Loucy (cell line): ENCODE measurements at regions not wholly inside any gene's neighbourhood (a gene's known extent, or its start where the extent isn't known, plus 50 kb on each side); places are given as distances from the start of the nearest gene placed in this dataset.
A peak's percentile ranks its signal among the peaks of the same experiment; 100 is the strongest.

Experiments used
- H2AFZ ChIP-seq: fragments of 200-600 bp; sonication (generic); 2 replicates; pipeline ENCODE4 v1.6.0; 2016; ENCODE audit warnings: antibody characterized with exemption, mild to moderate bottlenecking, low read length, moderate library complexity
- H3F3A ChIP-seq: fragments of 200-600 bp; 2 replicates; pipeline ENCODE4 v1.6.0; 2016; ENCODE audit warnings: antibody characterized with exemption, low read depth, mild to moderate bottlenecking
- H3K27me3 ChIP-seq: fragments of 200-600 bp; sonication (generic); 2 replicates; pipeline ENCODE4 v1.6.1; 2014; ENCODE audit warnings: low read length, mild to moderate bottlenecking; ENCODE audit not compliant: insufficient read depth, poor library complexity, severe bottlenecking
- H3K36me3 ChIP-seq: fragments of 200-600 bp; sonication (generic); 2 replicates; pipeline ENCODE4 v1.6.1; 2016; ENCODE audit warnings: low read length; ENCODE audit not compliant: insufficient read depth
- H3K4me1 ChIP-seq: fragments of 200-600 bp; sonication (generic); 2 replicates; pipeline ENCODE4 v1.5.1; 2014; ENCODE audit warnings: low read length, mild to moderate bottlenecking; ENCODE audit not compliant: insufficient read depth, poor library complexity, severe bottlenecking
- H3K4me2 ChIP-seq: fragments of 200-600 bp; sonication (generic); 2 replicates; pipeline ENCODE4 v1.6.0; 2014; ENCODE audit warnings: antibody characterized with exemption, low read length, low read depth, mild to moderate bottlenecking; ENCODE audit not compliant: poor library complexity, severe bottlenecking
- H3K4me3 ChIP-seq: fragments of 200-600 bp; sonication (generic); 2 replicates; pipeline ENCODE4 v1.5.1; 2014; ENCODE audit warnings: low read length, mild to moderate bottlenecking, mixed read lengths; ENCODE audit not compliant: poor library complexity, severe bottlenecking
- H3K79me2 ChIP-seq: fragments of 200-600 bp; sonication (generic); 2 replicates; pipeline ENCODE4 v1.6.1; 2014; ENCODE audit warnings: low read length; ENCODE audit not compliant: insufficient read depth
- H3K9ac ChIP-seq: fragments of 200-600 bp; sonication (generic); 2 replicates; pipeline ENCODE4 v1.6.0; 2014; ENCODE audit warnings: mild to moderate bottlenecking, low read depth, low read length, moderate library complexity; ENCODE audit not compliant: poor library complexity, severe bottlenecking
- H3K9me2 ChIP-seq: fragments of 200-600 bp; sonication (generic); replicated peaks from 2 replicates; pipeline ENCODE4 v1.6.1; 2016; ENCODE audit warnings: low read depth, low read length, mixed read lengths
- H3K9me3 ChIP-seq: fragments of 200-600 bp; sonication (generic); 2 replicates; pipeline ENCODE4 v1.6.1; 2014; ENCODE audit warnings: mild to moderate bottlenecking, antibody characterized with exemption, low read length, low read depth; ENCODE audit not compliant: insufficient read depth
- H4K20me1 ChIP-seq: fragments of 200-600 bp; sonication (generic); 2 replicates; pipeline ENCODE4 v1.6.0; 2014; ENCODE audit warnings: antibody characterized with exemption, low read length, mild to moderate bottlenecking; ENCODE audit not compliant: insufficient read depth, poor library complexity, severe bottlenecking
- EZH2phosphoT487 ChIP-seq: fragments of 200-600 bp; IDR thresholded peaks from 2 replicates; pipeline ENCODE4 v1.6.1; 2018; ENCODE audit warnings: antibody characterized with exemption, mild to moderate bottlenecking, moderate library complexity, borderline replicate concordance
- TF ChIP-seq, protein P1 (sequence below): fragments of 200-600 bp; sonication (generic); conservative IDR thresholded peaks from 2 replicates; pipeline ENCODE4 v1.5.1; 2014; ENCODE audit warnings: mild to moderate bottlenecking, antibody characterized with exemption, low read length

- no peak for TF ChIP-seq EZH2phosphoT487
- TF ChIP-seq, protein P1, sequence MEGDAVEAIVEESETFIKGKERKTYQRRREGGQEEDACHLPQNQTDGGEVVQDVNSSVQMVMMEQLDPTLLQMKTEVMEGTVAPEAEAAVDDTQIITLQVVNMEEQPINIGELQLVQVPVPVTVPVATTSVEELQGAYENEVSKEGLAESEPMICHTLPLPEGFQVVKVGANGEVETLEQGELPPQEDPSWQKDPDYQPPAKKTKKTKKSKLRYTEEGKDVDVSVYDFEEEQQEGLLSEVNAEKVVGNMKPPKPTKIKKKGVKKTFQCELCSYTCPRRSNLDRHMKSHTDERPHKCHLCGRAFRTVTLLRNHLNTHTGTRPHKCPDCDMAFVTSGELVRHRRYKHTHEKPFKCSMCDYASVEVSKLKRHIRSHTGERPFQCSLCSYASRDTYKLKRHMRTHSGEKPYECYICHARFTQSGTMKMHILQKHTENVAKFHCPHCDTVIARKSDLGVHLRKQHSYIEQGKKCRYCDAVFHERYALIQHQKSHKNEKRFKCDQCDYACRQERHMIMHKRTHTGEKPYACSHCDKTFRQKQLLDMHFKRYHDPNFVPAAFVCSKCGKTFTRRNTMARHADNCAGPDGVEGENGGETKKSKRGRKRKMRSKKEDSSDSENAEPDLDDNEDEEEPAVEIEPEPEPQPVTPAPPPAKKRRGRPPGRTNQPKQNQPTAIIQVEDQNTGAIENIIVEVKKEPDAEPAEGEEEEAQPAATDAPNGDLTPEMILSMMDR = no peak
- H3K36me3 ChIP-seq = no peaks in the 10 kb centered on the region
These were observed 146.4 kb upstream of the TMEM106B start for GRCh38 chr7:12064586-12065127.

GRCh38 chr7:12066004-12066403 is 145.1 kb upstream of the TMEM106B start:
- H3K4me2 ChIP-seq = no peak overlapping the region
- no peaks in the 10 kb centered on the region for H3K9me2 ChIP-seq
- H2AFZ ChIP-seq = 0 out of 2 replicates have a peak overlapping the region, but pooled peaks have one; percentile 43
- TF ChIP-seq EZH2phosphoT487 = no peak
- TF ChIP-seq, protein P1 = no peak
- H3F3A ChIP-seq = no peaks in the 10 kb centered on the region
- no peak overlapping the region for H3K4me3 ChIP-seq
- no peak overlapping the region for H3K9ac ChIP-seq
- no peaks in the 10 kb centered on the region for H3K4me1 ChIP-seq
- no peaks in the 10 kb centered on the region for H4K20me1 ChIP-seq
- no peaks in the 10 kb centered on the region for H3K36me3 ChIP-seq
- H3K27me3 ChIP-seq = no peaks in the 10 kb centered on the region
- H3K9me3 ChIP-seq = no peaks in the 10 kb centered on the region
- H3K79me2 ChIP-seq = no peaks in the 10 kb centered on the region

More at GRCh38 chr7:12064586-12065127, 146.4 kb upstream of the TMEM106B start:
- no peak overlapping the region for H3K9ac ChIP-seq
- H3K4me3 ChIP-seq = no peak overlapping the region
- H3F3A ChIP-seq = no peaks in the 10 kb centered on the region
- H2AFZ ChIP-seq = 0 out of 2 replicates have a peak overlapping the region, but pooled peaks have one; percentile 4
- no peaks in the 10 kb centered on the region for H3K9me3 ChIP-seq
- H3K79me2 ChIP-seq = no peaks in the 10 kb centered on the region
- no peaks in the 10 kb centered on the region for H3K27me3 ChIP-seq
- no peaks in the 10 kb centered on the region for H4K20me1 ChIP-seq
- no peak overlapping the region for H3K4me2 ChIP-seq
- H3K4me1 ChIP-seq = no peaks in the 10 kb centered on the region
- no peaks in the 10 kb centered on the region for H3K9me2 ChIP-seq

DNA sequence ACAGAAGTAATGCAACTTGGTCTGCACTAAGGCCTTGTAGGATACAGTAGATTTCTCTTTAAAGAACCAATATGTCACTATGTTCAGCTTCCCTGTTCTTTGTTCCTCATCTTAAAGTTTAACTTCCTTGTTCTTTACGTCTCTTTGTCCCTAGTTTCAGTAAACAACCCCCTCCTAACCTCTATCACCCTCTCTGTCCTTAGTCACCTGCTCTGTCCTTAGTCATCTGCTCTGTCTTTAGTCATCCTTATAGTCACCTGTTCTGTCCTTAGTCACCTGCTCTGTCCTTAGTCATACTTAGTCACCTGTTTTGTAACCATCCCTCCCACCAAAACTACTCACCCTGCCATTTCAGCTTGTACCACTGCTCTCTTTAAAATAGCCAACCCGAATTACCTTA is 144.6 kb upstream of the TMEM106B start:
- TF ChIP-seq, protein P1 = no peak
- TF ChIP-seq EZH2phosphoT487 = no peak
- no peaks in the 10 kb centered on the region for H3F3A ChIP-seq
- H2AFZ ChIP-seq = 0 out of 2 replicates have a peak overlapping the region, but pooled peaks have one; percentile 43
- H3K4me3 ChIP-seq = no peak overlapping the region
- H3K4me2 ChIP-seq = no peak overlapping the region
- H3K9me3 ChIP-seq = no peaks in the 10 kb centered on the region
- H3K36me3 ChIP-seq = no peaks in the 10 kb centered on the region
- no peaks in the 10 kb centered on the region for H3K27me3 ChIP-seq
- no peaks in the 10 kb centered on the region for H3K4me1 ChIP-seq
- H4K20me1 ChIP-seq = no peaks in the 10 kb centered on the region
- H3K9me2 ChIP-seq = no peaks in the 10 kb centered on the region
- H3K9ac ChIP-seq = no peak overlapping the region
- no peaks in the 10 kb centered on the region for H3K79me2 ChIP-seq
